A673 (cell line): ENCODE measurements at regions not wholly inside any gene's neighbourhood (a gene's known extent, or its start where the extent isn't known, plus 50 kb on each side); places are given as distances from the start of the nearest gene placed in this dataset.

ENCODE experiments used
- BruUV-seq: library from RNA; stranded (reverse); fragments of 400-500 nt; replicated peaks from 2 replicates; lab custom pipeline; 2021; lab: Mats Ljungman, UMichigan
- CTCF ChIA-PET: fragments of 300-600 bp; sonication (Branson Sonifier 250); formaldehyde crosslinking; loops from one replicate; lab custom pipeline; 2022; ENCODE audit warnings: antibody characterized with exemption; lab: Charles Lee
- POLR2A ChIA-PET: fragments of 300-600 bp; sonication (Branson Sonifier 250); formaldehyde crosslinking; loops from one replicate; lab custom pipeline; 2022; ENCODE audit warnings: antibody characterized with exemption; ENCODE audit not compliant: low non-redundant PET; lab: Charles Lee
- DNase-seq: peaks from one replicate; pipeline ENCODE4 v3.0.0-alpha.2; 2015; ENCODE audit warnings: low spot score
- H3K27ac ChIP-seq: fragments of 200-600 bp; sonication (generic); 2 replicates; pipeline ENCODE4 v1.5.1; 2016; ENCODE audit warnings: mixed run types, low read depth, mild to moderate bottlenecking, mixed read lengths, antibody characterized with exemption, low read length; ENCODE audit not compliant: poor library complexity, severe bottlenecking
- H3K27me3 ChIP-seq: fragments of 200-600 bp; sonication (generic); replicated peaks from 2 replicates; pipeline ENCODE4 v1.6.1; 2017; ENCODE audit warnings: mixed run types, low read depth, mild to moderate bottlenecking, mixed read lengths, antibody characterized with exemption, low read length; ENCODE audit not compliant: insufficient read depth, poor library complexity
- H3K36me3 ChIP-seq: fragments of 200-600 bp; sonication (generic); 2 replicates; pipeline ENCODE4 v1.6.1; 2016; ENCODE audit warnings: mixed run types, mild to moderate bottlenecking, mixed read lengths, antibody characterized with exemption, low read length; ENCODE audit not compliant: insufficient read depth, poor library complexity, severe bottlenecking
- H3K4me1 ChIP-seq: fragments of 200-600 bp; sonication (generic); 2 replicates; pipeline ENCODE4 v1.6.1; 2017; ENCODE audit warnings: mixed run types, mild to moderate bottlenecking, mixed read lengths, antibody characterized with exemption, low read length; ENCODE audit not compliant: insufficient read depth, poor library complexity, severe bottlenecking
- H3K4me3 ChIP-seq: fragments of 200-600 bp; sonication (generic); 2 replicates; pipeline ENCODE4 v1.5.1; 2016; ENCODE audit warnings: low read depth, mixed run types, mild to moderate bottlenecking, mixed read lengths, low read length; ENCODE audit not compliant: poor library complexity, severe bottlenecking
- H3K9me3 ChIP-seq: fragments of 200-600 bp; sonication (generic); 2 replicates; pipeline ENCODE4 v1.6.1; 2016; ENCODE audit warnings: mixed run types, low read depth, mild to moderate bottlenecking, mixed read lengths, antibody characterized with exemption, low read length; ENCODE audit not compliant: poor library complexity, severe bottlenecking
- EZH2 ChIP-seq: fragments of 200-600 bp; sonication (generic); IDR thresholded peaks from 2 replicates; pipeline ENCODE4 v1.6.1; 2017; ENCODE audit warnings: borderline replicate concordance, low read depth, mild to moderate bottlenecking, mixed read lengths, antibody characterized with exemption, low read length; ENCODE audit not compliant: poor library complexity, severe bottlenecking
- intact Hi-C: fragments of 100-400 bp; cut with micrococcal nuclease; formaldehyde crosslinking; loops from one replicate; pipeline ENCODE4 v1.10.0; 2022; ENCODE audit not compliant: unreplicated experiment
- TF ChIP-seq, protein P1 (sequence below): fragments of 300-800, 200-600 bp; sonication (generic); conservative IDR thresholded peaks from 2 replicates; pipeline ENCODE4 v1.5.1; 2017; ENCODE audit warnings: low read depth, mild to moderate bottlenecking, antibody characterized with exemption, low read length, moderate library complexity, mixed read lengths

DNA sequence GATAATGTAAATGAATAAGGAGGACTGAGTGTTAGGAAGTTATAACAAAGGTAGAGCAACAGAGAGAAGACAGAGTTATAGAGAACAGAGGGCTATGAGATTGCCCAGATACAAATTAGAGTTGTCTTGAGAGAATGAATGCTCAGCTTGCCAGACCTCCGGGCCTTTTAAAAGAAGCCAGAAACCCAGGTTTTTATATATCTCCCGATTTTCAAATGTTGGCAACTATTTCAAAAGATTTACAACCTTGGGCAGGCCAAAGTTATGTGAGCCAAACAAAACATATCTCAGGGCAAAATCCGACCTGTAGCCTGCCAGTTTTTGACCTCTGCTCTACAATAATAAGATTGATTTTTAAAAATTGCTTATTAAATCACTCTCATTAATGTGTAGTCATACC lies 573.1 kb upstream of the SLC10A2 start:
- BruUV-seq = no TSS peak
- ChIA-PET CTCF (no interaction called here), POLR2A (no interaction called here)
- Histone ChIP-seq H3K36me3 (no peaks in the 10 kb centered on the region), H3K27me3 (no peaks in the 10 kb centered on the region), H3K4me1 (no peaks in the 10 kb centered on the region), H3K27ac (no peak overlapping the region), H3K9me3 (no peaks in the 10 kb centered on the region), H3K4me3 (no peak overlapping the region)
- intact Hi-C loops = no loop called here
- no peak for DNase-seq
- TF ChIP-seq, protein P1, sequence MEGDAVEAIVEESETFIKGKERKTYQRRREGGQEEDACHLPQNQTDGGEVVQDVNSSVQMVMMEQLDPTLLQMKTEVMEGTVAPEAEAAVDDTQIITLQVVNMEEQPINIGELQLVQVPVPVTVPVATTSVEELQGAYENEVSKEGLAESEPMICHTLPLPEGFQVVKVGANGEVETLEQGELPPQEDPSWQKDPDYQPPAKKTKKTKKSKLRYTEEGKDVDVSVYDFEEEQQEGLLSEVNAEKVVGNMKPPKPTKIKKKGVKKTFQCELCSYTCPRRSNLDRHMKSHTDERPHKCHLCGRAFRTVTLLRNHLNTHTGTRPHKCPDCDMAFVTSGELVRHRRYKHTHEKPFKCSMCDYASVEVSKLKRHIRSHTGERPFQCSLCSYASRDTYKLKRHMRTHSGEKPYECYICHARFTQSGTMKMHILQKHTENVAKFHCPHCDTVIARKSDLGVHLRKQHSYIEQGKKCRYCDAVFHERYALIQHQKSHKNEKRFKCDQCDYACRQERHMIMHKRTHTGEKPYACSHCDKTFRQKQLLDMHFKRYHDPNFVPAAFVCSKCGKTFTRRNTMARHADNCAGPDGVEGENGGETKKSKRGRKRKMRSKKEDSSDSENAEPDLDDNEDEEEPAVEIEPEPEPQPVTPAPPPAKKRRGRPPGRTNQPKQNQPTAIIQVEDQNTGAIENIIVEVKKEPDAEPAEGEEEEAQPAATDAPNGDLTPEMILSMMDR = no peak
- TF ChIP-seq EZH2 = no peak

DNA sequence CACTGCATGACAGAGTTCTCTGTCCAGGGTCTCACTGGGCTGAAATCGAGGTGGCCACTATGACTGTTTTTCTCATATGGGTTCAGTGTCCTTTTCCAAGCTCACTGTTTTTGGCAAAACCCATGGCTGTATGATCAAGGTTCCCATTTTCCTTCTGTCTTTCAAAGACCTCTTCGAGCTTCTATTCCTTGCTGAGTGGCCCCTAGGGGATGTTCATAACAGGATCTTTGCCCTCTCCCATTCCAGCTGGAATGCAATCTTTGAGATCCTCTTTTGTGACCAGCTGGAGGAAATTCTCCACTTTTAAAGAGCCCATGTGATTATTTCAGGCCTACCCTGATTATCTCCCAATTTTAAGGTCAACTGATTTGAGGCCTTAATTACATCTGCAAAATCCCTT lies 572.5 kb upstream of the SLC10A2 start:
- no peak for DNase-seq
- Histone ChIP-seq H3K27me3 (peaks cover 3% of the 10 kb centered on the region), H3K27ac (no peak overlapping the region), H3K36me3 (no peaks in the 10 kb centered on the region), H3K4me1 (no peaks in the 10 kb centered on the region), H3K9me3 (no peaks in the 10 kb centered on the region), H3K4me3 (no peak overlapping the region)
- TF ChIP-seq EZH2 = no peak
- TF ChIP-seq, protein P1 = no peak
- no TSS peak for BruUV-seq
- ChIA-PET CTCF (no interaction called here), POLR2A (no interaction called here)
- intact Hi-C loops = no loop called here

- BruUV-seq = no TSS peak
- TF ChIP-seq, protein P1 = no peak
- TF ChIP-seq EZH2 = no peak
These were observed 567.8 kb upstream of the SLC10A2 start for GRCh38 chr13:103634066-103634465.

More at GRCh38 chr13:103634066-103634465, 567.8 kb upstream of the SLC10A2 start:
- POLR2A ChIA-PET = no interaction called here
- Histone ChIP-seq H3K9me3 (no peaks in the 10 kb centered on the region), H3K27me3 (peaks cover 6% of the 10 kb centered on the region), H3K27ac (no peak overlapping the region), H3K36me3 (no peaks in the 10 kb centered on the region), H3K4me3 (no peak overlapping the region), H3K4me1 (no peaks in the 10 kb centered on the region)
- no peak for DNase-seq
- intact Hi-C loops = no loop called here
- CTCF ChIA-PET = no interaction called here
